CD4-positive, alpha-beta T cell treated with Interleukin-2 at 100 ng/mL for 4 hours (primary cell): ENCODE measurements at regions not wholly inside any gene's neighbourhood (a gene's known extent, or its start where the extent isn't known, plus 50 kb on each side); places are given as distances from the start of the nearest gene placed in this dataset.
"Not testable (repeated sequence)": the region's sequence is repeated elsewhere in the genome, so short reads cannot be mapped to it uniquely, and the experiment has no call there.

Experiments
- DNase-seq: peaks from one replicate; pipeline ENCODE4 v3.0.0-alpha.2; 2020; ENCODE audit warnings: low spot score

GRCh38 chr5:1588071-1588694 is 64.4 kb upstream of the LPCAT1 start:
- DNase-seq, result not testable (repeated sequence)

GRCh38 chr5:1583081-1583875 is 59.5 kb upstream of the LPCAT1 start:
- DNase-seq, result not testable (repeated sequence)

- DNase-seq, result not testable (repeated sequence)
Observed at GRCh38 chr5:1579389-1579788, 55.6 kb upstream of the LPCAT1 start.

- not testable (repeated sequence) for DNase-seq
Observed at GRCh38 chr5:1576851-1577250, 53.1 kb upstream of the LPCAT1 start.

GRCh38 chr5:1575991-1576714 is 52.4 kb upstream of the LPCAT1 start:
- not testable (repeated sequence) for DNase-seq

GRCh38 chr5:1575491-1575890 is 51.7 kb upstream of the LPCAT1 start:
- not testable (repeated sequence) for DNase-seq

GRCh38 chr5:1574023-1574318 is 50.2 kb upstream of the LPCAT1 start:
- not testable (repeated sequence) for DNase-seq

GRCh38 chr5:1573217-1574022 is 49.7 kb upstream of the LPCAT1 start:
- DNase-seq, result not testable (repeated sequence)
